Astrocyte (in vitro differentiated cells and primary cell): ENCODE measurements at regions not wholly inside any gene's neighbourhood (a gene's known extent, or its start where the extent isn't known, plus 50 kb on each side); places are given as distances from the start of the nearest gene placed in this dataset.

Source experiments
- DNase-seq: peaks from one replicate; pipeline ENCODE4 v3.0.0-alpha.2; 2010; ENCODE audit warnings: low read depth
- FAIRE-seq: peaks from 2 replicates; lab custom pipeline; 2011; peaks lifted over from hg19 to GRCh38; lab: Jason Lieb, UNC
- H2AFZ ChIP-seq: 2 replicates; pipeline ENCODE4 v1.6.0; 2012; ENCODE audit warnings: low read depth, low read length, inconsistent platforms
- H3K27ac ChIP-seq: 2 replicates; pipeline ENCODE4 v1.5.1; 2011; ENCODE audit warnings: low read depth, low read length, inconsistent platforms
- H3K27me3 ChIP-seq: 2 replicates; pipeline ENCODE4 v1.6.0; 2011; ENCODE audit warnings: low read length, inconsistent platforms; ENCODE audit not compliant: insufficient read depth
- H3K36me3 ChIP-seq: 2 replicates; pipeline ENCODE4 v1.5.1; 2011; ENCODE audit warnings: low read length, inconsistent platforms; ENCODE audit not compliant: insufficient read depth
- H3K4me1 ChIP-seq: 2 replicates; pipeline ENCODE4 v1.5.1; 2011; ENCODE audit warnings: low read length, inconsistent platforms; ENCODE audit not compliant: insufficient read depth
- H3K4me2 ChIP-seq: 2 replicates; pipeline ENCODE4 v1.6.0; 2012; ENCODE audit warnings: low read length, inconsistent platforms
- H3K4me3 ChIP-seq: 2 replicates; pipeline ENCODE4 v1.5.1; 2011; ENCODE audit warnings: low read depth, mild to moderate bottlenecking, low read length, inconsistent platforms; ENCODE audit not compliant: insufficient read depth
- H3K79me2 ChIP-seq: 2 replicates; pipeline ENCODE4 v1.6.0; 2012; ENCODE audit warnings: mild to moderate bottlenecking, low read length, inconsistent platforms; ENCODE audit not compliant: insufficient read depth
- H3K9ac ChIP-seq: 2 replicates; pipeline ENCODE4 v1.6.0; 2012; ENCODE audit warnings: mild to moderate bottlenecking, low read length, inconsistent platforms
- H3K9me3 ChIP-seq: 2 replicates; pipeline ENCODE4 v1.5.1; 2012; ENCODE audit warnings: low read depth, mild to moderate bottlenecking, low read length, inconsistent platforms; ENCODE audit not compliant: insufficient read depth
- H4K20me1 ChIP-seq: 2 replicates; pipeline ENCODE4 v1.6.0; 2012; ENCODE audit warnings: low read length, inconsistent platforms; ENCODE audit not compliant: insufficient read depth
- H3K27ac Mint-ChIP-seq: one replicate; pipeline ENCODE4 v1.8.0; 2021; ENCODE audit warnings: mild to moderate bottlenecking, mixed read lengths; ENCODE audit not compliant: unreplicated experiment
- H3K27me3 Mint-ChIP-seq: one replicate; pipeline ENCODE4 v1.8.0; 2021; ENCODE audit warnings: low read depth, mixed read lengths; ENCODE audit not compliant: unreplicated experiment
- H3K36me3 Mint-ChIP-seq: one replicate; pipeline ENCODE4 v1.8.0; 2021; ENCODE audit warnings: low read depth, mixed read lengths; ENCODE audit not compliant: unreplicated experiment
- H3K4me1 Mint-ChIP-seq: one replicate; pipeline ENCODE4 v1.8.0; 2021; ENCODE audit warnings: low read depth, mixed read lengths; ENCODE audit not compliant: unreplicated experiment
- H3K4me3 Mint-ChIP-seq: one replicate; pipeline ENCODE4 v1.8.0; 2021; ENCODE audit warnings: mild to moderate bottlenecking, moderate library complexity, mixed read lengths; ENCODE audit not compliant: unreplicated experiment
- H3K9me3 Mint-ChIP-seq: one replicate; pipeline ENCODE4 v1.8.0; 2021; ENCODE audit warnings: mild to moderate bottlenecking, mixed read lengths; ENCODE audit not compliant: unreplicated experiment
- CTCF ChIP-seq: IDR thresholded peaks from 2 replicates; pipeline ENCODE4 v1.5.1; 2011; ENCODE audit warnings: low read depth, mild to moderate bottlenecking, inconsistent platforms, low read length, moderate library complexity; ENCODE audit not compliant: insufficient read depth
- EZH2 ChIP-seq: IDR thresholded peaks from 2 replicates; pipeline ENCODE4 v1.6.1; 2012; ENCODE audit warnings: mild to moderate bottlenecking, low read length, inconsistent platforms; ENCODE audit not compliant: insufficient read depth

GRCh38 chr2:23323917-23324680 is 60.9 kb upstream of the KLHL29 start:
- Histone ChIP-seq H3K4me3 (no peak overlapping the region), H3K9ac (no peak overlapping the region), H3K4me2 (no peak overlapping the region), H3K36me3 (no peaks in the 10 kb centered on the region), H3K27ac (no peak overlapping the region), H3K27me3 (no peaks in the 10 kb centered on the region), H3K4me1 (no peaks in the 10 kb centered on the region), H3K79me2 (no peaks in the 10 kb centered on the region), H2AFZ (no peak overlapping the region), H4K20me1 (no peaks in the 10 kb centered on the region), H3K9me3 (no peaks in the 10 kb centered on the region)
- no peaks in the 10 kb centered on the region for H3K36me3 Mint-ChIP-seq
- FAIRE-seq, result no peak
- DNase-seq, result no peak
- H3K9me3 Mint-ChIP-seq, result peaks cover 7% of the 10 kb centered on the region
- H3K27ac Mint-ChIP-seq, result no peak overlapping the region
- H3K4me1 Mint-ChIP-seq, result no peaks in the 10 kb centered on the region
- TF ChIP-seq CTCF, result no peak
- no peak for TF ChIP-seq EZH2
- peaks cover 61% of the 10 kb centered on the region for H3K27me3 Mint-ChIP-seq
- no peak overlapping the region for H3K4me3 Mint-ChIP-seq

DNA sequence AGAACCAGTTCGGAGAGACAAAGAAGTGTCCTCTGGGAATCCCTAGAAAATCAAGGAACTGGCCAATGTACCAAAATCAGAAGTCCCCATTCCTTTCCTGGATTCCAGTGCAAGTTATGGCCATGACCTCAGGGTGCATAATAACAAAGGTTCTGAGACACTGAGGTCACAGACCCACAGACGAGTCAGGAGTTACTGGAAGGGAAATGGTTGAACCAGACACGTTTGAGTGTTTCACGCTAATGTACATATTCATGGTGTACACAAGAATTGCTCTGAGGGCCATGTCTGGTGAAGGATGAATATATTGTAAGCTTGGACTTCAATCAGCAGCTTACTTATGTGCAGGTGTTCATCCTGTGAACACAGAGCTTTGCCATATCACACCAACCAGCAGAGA is 58.6 kb upstream of the KLHL29 start:
- TF ChIP-seq CTCF, result no peak
- TF ChIP-seq EZH2, result no peak

DNA sequence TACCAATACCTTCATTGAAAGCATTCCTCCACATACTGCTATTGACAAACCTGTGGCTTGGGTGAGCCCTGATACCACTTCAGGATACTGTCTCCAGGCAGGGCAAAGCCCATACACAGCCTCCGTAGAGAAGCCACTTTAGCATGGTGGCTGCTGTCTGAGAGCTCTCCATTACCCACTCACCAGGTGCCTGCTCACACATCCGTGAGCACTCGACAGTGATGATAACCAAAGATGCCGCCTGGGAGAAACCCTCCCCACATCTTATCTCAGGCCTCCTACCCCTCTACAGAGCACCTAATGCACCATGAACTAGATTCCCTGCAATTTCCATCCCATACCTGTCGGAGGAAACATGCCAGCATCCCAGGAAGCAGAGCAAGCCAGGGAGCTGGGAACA is 57.6 kb upstream of the KLHL29 start:
- Histone ChIP-seq H3K4me2 (no peak overlapping the region), H3K27me3 (no peaks in the 10 kb centered on the region), H3K27ac (no peak overlapping the region), H4K20me1 (no peaks in the 10 kb centered on the region), H3K4me1 (no peaks in the 10 kb centered on the region), H3K4me3 (no peak overlapping the region), H3K79me2 (no peaks in the 10 kb centered on the region), H3K9me3 (no peaks in the 10 kb centered on the region), H3K9ac (no peak overlapping the region), H3K36me3 (no peaks in the 10 kb centered on the region), H2AFZ (no peak overlapping the region)
- no peaks in the 10 kb centered on the region for H3K4me1 Mint-ChIP-seq
- TF ChIP-seq CTCF, result no peak
- no peak for TF ChIP-seq EZH2
- FAIRE-seq (no peak), DNase-seq (no peak)
- H3K9me3 Mint-ChIP-seq, result peaks cover 3% of the 10 kb centered on the region
- H3K27me3 Mint-ChIP-seq, result peaks cover 66% of the 10 kb centered on the region
- H3K4me3 Mint-ChIP-seq, result no peak overlapping the region
- no peaks in the 10 kb centered on the region for H3K36me3 Mint-ChIP-seq
- no peak overlapping the region for H3K27ac Mint-ChIP-seq

More for the DNA sequence above, 58.6 kb upstream of the KLHL29 start:
- H4K20me1 ChIP-seq, result no peaks in the 10 kb centered on the region
- Mint-ChIP-seq H3K27ac (no peak overlapping the region), H3K9me3 (peaks cover 7% of the 10 kb centered on the region), H3K4me1 (no peaks in the 10 kb centered on the region), H3K4me3 (no peak overlapping the region), H3K36me3 (no peaks in the 10 kb centered on the region), H3K27me3 (peaks cover 69% of the 10 kb centered on the region)
- H3K4me1 ChIP-seq, result no peaks in the 10 kb centered on the region
- no peaks in the 10 kb centered on the region for H3K79me2 ChIP-seq
- no peaks in the 10 kb centered on the region for H3K36me3 ChIP-seq
- no peak overlapping the region for H3K4me3 ChIP-seq
- H3K27me3 ChIP-seq, result no peaks in the 10 kb centered on the region
- DNase-seq (no peak), FAIRE-seq (no peak)
- no peak overlapping the region for H3K9ac ChIP-seq
- no peak overlapping the region for H3K27ac ChIP-seq
- no peak overlapping the region for H2AFZ ChIP-seq
- no peak overlapping the region for H3K4me2 ChIP-seq
- H3K9me3 ChIP-seq, result no peaks in the 10 kb centered on the region
